NOMO-1 treated with DMSO at 0.1 percent for 48 hours (cell line): ENCODE measurements at regions not wholly inside any gene's neighbourhood (a gene's known extent, or its start where the extent isn't known, plus 50 kb on each side); places are given as distances from the start of the nearest gene placed in this dataset.
"Not testable (repeated sequence)": the region's sequence is repeated elsewhere in the genome, so short reads cannot be mapped to it uniquely, and the experiment has no call there.

ENCODE experiments used
- DNase-seq: peaks from one replicate; lab custom pipeline; 2025; ENCODE audit not compliant: unreplicated experiment; lab: John Stamatoyannopoulos, UW

- DNase-seq = no peak
These were observed 123.3 kb downstream of the CCER1 start for GRCh38 chr12:90831712-90832111.

GRCh38 chr12:90829044-90829443 lies 125.9 kb downstream of the CCER1 start:
- no peak for DNase-seq

GRCh38 chr12:90828621-90829020 lies 126.4 kb downstream of the CCER1 start:
- no peak for DNase-seq

- DNase-seq = no peak
These were observed 127.4 kb downstream of the CCER1 start for GRCh38 chr12:90827567-90827966.

- no peak for DNase-seq
These were observed 128.9 kb downstream of the CCER1 start for GRCh38 chr12:90826036-90826435.

GRCh38 chr12:90823859-90824258 lies 131.1 kb downstream of the CCER1 start:
- DNase-seq = no peak

GRCh38 chr12:90819709-90820108 lies 135.3 kb downstream of the CCER1 start:
- DNase-seq = no peak

GRCh38 chr12:90816353-90817089 lies 138.5 kb downstream of the CCER1 start:
- DNase-seq = no peak

- no peak for DNase-seq
These were observed 145.0 kb downstream of the CCER1 start for GRCh38 chr12:90809940-90810339.

- DNase-seq = no peak
These were observed 146.4 kb downstream of the CCER1 start for GRCh38 chr12:90808568-90808967.

- no peak for DNase-seq
These were observed 152.2 kb downstream of the CCER1 start for GRCh38 chr12:90802727-90803126.

GRCh38 chr12:90801776-90802175 lies 153.2 kb downstream of the CCER1 start:
- no peak for DNase-seq

- no peak for DNase-seq
These were observed 160.8 kb downstream of the CCER1 start for GRCh38 chr12:90794212-90794611.

- DNase-seq = not testable (repeated sequence)
These were observed 162.3 kb downstream of the CCER1 start for GRCh38 chr12:90792718-90793117.

GRCh38 chr12:90791445-90791844 lies 163.5 kb downstream of the CCER1 start:
- DNase-seq = no peak

- DNase-seq = no peak
These were observed 164.2 kb downstream of the CCER1 start for GRCh38 chr12:90790747-90791146.

GRCh38 chr12:90773491-90773890 lies 181.5 kb downstream of the CCER1 start:
- DNase-seq = no peak

- DNase-seq = no peak
These were observed 184.1 kb downstream of the CCER1 start for GRCh38 chr12:90770861-90771260.

GRCh38 chr12:90757957-90758356 lies 197.0 kb downstream of the CCER1 start:
- no peak for DNase-seq

- no peak for DNase-seq
These were observed 209.8 kb downstream of the CCER1 start for GRCh38 chr12:90745211-90745610.

- no peak for DNase-seq
These were observed 213.4 kb downstream of the CCER1 start for GRCh38 chr12:90741611-90742010.

- DNase-seq = no peak
These were observed 225.2 kb downstream of the CCER1 start for GRCh38 chr12:90729736-90730135.

GRCh38 chr12:90712671-90713070 lies 242.3 kb downstream of the CCER1 start:
- no peak for DNase-seq
